HG03066 (cell line): ENCODE measurements at regions not wholly inside any gene's neighbourhood (a gene's known extent, or its start where the extent isn't known, plus 50 kb on each side); places are given as distances from the start of the nearest gene placed in this dataset.
"Not testable (repeated sequence)": the region's sequence is repeated elsewhere in the genome, so short reads cannot be mapped to it uniquely, and the experiment has no call there.

Experiments
- ATAC-seq: cut with Tn5 transposase; IDR thresholded peaks from one replicate; pipeline ENCODE4 v1.9.1; 2021; ENCODE audit warnings: low read depth; ENCODE audit not compliant: unreplicated experiment

- not testable (repeated sequence) for ATAC-seq
Measured at GRCh38 chr5:17755406-17755805, 121.1 kb downstream of the TAF11L14 start.

- no peak for ATAC-seq
Measured at GRCh38 chr5:17761326-17761725, 127.1 kb downstream of the TAF11L14 start.

GRCh38 chr5:17763301-17763700 lies 129.0 kb downstream of the TAF11L14 start:
- ATAC-seq, result no peak

- ATAC-seq, result no peak
Measured at GRCh38 chr5:17766031-17766430, 131.8 kb downstream of the TAF11L14 start.

GRCh38 chr5:17769277-17769676 lies 135.0 kb downstream of the TAF11L14 start:
- no peak for ATAC-seq

GRCh38 chr5:17772232-17772631 lies 138.0 kb downstream of the TAF11L14 start:
- no peak for ATAC-seq

- no peak for ATAC-seq
Measured at GRCh38 chr5:17785774-17786173, 151.5 kb downstream of the TAF11L14 start.

- no peak for ATAC-seq
Measured at GRCh38 chr5:17788351-17788750, 154.1 kb downstream of the TAF11L14 start.

GRCh38 chr5:17794201-17794600 lies 159.9 kb downstream of the TAF11L14 start:
- no peak for ATAC-seq

GRCh38 chr5:17794815-17795214 lies 160.6 kb downstream of the TAF11L14 start:
- ATAC-seq, result no peak

- no peak for ATAC-seq
Measured at GRCh38 chr5:17796142-17796541, 161.9 kb downstream of the TAF11L14 start.

GRCh38 chr5:17796757-17797396 lies 162.6 kb downstream of the TAF11L14 start:
- ATAC-seq, result no peak

GRCh38 chr5:17799521-17799920 lies 165.3 kb downstream of the TAF11L14 start:
- no peak for ATAC-seq

- no peak for ATAC-seq
Measured at GRCh38 chr5:17801595-17801994, 167.3 kb downstream of the TAF11L14 start.

- no peak for ATAC-seq
Measured at GRCh38 chr5:17802256-17802655, 168.0 kb downstream of the TAF11L14 start.

- no peak for ATAC-seq
Measured at GRCh38 chr5:17803971-17804370, 169.7 kb downstream of the TAF11L14 start.

- no peak for ATAC-seq
Measured at GRCh38 chr5:17805227-17805825, 171.1 kb downstream of the TAF11L14 start.

GRCh38 chr5:17806818-17807468 lies 172.7 kb downstream of the TAF11L14 start:
- no peak for ATAC-seq

- no peak for ATAC-seq
Measured at GRCh38 chr5:17808566-17808965, 174.3 kb downstream of the TAF11L14 start.

GRCh38 chr5:17810734-17811133 lies 176.5 kb downstream of the TAF11L14 start:
- ATAC-seq, result no peak

GRCh38 chr5:17813214-17813613 lies 179.0 kb downstream of the TAF11L14 start:
- ATAC-seq, result no peak

GRCh38 chr5:17816505-17816904 lies 182.2 kb downstream of the TAF11L14 start:
- no peak for ATAC-seq
